ENCODE measurements at regions not wholly inside any gene's neighbourhood (a gene's known extent, or its start where the extent isn't known, plus 50 kb on each side); places are given as distances from the start of the nearest gene placed in this dataset.

GRCh38 chr1:168424281-168424680 lies 119.5 kb downstream of the XCL2 start:
- TF ChIP-seq MED1 (CRISPR knock-in tag; IDR thresholded peaks at IDR 0.05) (no peak), ZNF792 (CRISPR knock-in tag; IDR thresholded peaks at IDR 0.05) (no peak), GMEB1 (CRISPR knock-in tag; IDR thresholded peaks at IDR 0.05; ENCODE audit: borderline replicate concordance) (no peak), HINFP (CRISPR knock-in tag; IDR thresholded peaks at IDR 0.05; ENCODE audit: low read depth) (no peak), CBX5 (CRISPR knock-in tag; IDR thresholded peaks at IDR 0.05; ENCODE audit: borderline replicate concordance) (no peak), ATAD3A (CRISPR knock-in tag; IDR thresholded peaks at IDR 0.05) (no peak), POLR2AphosphoS2 (IDR thresholded peaks at IDR 0.05; ENCODE audit: low read depth, low read length) (no peak), ZNF232 (CRISPR knock-in tag; IDR thresholded peaks at IDR 0.05; ENCODE audit: borderline replicate concordance) (no peak), PBX3 (CRISPR knock-in tag; IDR thresholded peaks at IDR 0.05; ENCODE audit: borderline replicate concordance) (no peak)
- TF ChIP-seq, protein P1, sequence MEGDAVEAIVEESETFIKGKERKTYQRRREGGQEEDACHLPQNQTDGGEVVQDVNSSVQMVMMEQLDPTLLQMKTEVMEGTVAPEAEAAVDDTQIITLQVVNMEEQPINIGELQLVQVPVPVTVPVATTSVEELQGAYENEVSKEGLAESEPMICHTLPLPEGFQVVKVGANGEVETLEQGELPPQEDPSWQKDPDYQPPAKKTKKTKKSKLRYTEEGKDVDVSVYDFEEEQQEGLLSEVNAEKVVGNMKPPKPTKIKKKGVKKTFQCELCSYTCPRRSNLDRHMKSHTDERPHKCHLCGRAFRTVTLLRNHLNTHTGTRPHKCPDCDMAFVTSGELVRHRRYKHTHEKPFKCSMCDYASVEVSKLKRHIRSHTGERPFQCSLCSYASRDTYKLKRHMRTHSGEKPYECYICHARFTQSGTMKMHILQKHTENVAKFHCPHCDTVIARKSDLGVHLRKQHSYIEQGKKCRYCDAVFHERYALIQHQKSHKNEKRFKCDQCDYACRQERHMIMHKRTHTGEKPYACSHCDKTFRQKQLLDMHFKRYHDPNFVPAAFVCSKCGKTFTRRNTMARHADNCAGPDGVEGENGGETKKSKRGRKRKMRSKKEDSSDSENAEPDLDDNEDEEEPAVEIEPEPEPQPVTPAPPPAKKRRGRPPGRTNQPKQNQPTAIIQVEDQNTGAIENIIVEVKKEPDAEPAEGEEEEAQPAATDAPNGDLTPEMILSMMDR (CRISPR knock-in tag; IDR thresholded peaks at IDR 0.05): no peak
- TF ChIP-seq, protein P2, sequence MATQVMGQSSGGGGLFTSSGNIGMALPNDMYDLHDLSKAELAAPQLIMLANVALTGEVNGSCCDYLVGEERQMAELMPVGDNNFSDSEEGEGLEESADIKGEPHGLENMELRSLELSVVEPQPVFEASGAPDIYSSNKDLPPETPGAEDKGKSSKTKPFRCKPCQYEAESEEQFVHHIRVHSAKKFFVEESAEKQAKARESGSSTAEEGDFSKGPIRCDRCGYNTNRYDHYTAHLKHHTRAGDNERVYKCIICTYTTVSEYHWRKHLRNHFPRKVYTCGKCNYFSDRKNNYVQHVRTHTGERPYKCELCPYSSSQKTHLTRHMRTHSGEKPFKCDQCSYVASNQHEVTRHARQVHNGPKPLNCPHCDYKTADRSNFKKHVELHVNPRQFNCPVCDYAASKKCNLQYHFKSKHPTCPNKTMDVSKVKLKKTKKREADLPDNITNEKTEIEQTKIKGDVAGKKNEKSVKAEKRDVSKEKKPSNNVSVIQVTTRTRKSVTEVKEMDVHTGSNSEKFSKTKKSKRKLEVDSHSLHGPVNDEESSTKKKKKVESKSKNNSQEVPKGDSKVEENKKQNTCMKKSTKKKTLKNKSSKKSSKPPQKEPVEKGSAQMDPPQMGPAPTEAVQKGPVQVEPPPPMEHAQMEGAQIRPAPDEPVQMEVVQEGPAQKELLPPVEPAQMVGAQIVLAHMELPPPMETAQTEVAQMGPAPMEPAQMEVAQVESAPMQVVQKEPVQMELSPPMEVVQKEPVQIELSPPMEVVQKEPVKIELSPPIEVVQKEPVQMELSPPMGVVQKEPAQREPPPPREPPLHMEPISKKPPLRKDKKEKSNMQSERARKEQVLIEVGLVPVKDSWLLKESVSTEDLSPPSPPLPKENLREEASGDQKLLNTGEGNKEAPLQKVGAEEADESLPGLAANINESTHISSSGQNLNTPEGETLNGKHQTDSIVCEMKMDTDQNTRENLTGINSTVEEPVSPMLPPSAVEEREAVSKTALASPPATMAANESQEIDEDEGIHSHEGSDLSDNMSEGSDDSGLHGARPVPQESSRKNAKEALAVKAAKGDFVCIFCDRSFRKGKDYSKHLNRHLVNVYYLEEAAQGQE (IDR thresholded peaks at IDR 0.05; ENCODE audit: borderline replicate concordance in 1 of 2, low read depth in 1 of 2, low read length in 2 of 2): no peak
